HepG2 (cell line): ENCODE measurements at regions not wholly inside any gene's neighbourhood (a gene's known extent, or its start where the extent isn't known, plus 50 kb on each side); places are given as distances from the start of the nearest gene placed in this dataset.

Experiments used
- AHR ChIP-seq: IDR thresholded peaks from 2 replicates; pipeline ENCODE4 v1.6.1; 2018; ENCODE audit warnings: missing genetic modification reagents, missing compliant biosample characterization
- ATF7-NPFF ChIP-seq: sonication (generic); formaldehyde crosslinking; IDR thresholded peaks from 2 replicates; pipeline ENCODE4 v1.8.1; 2023; ENCODE audit warnings: mild to moderate bottlenecking, low read depth, missing genetic modification reagents, moderate library complexity
- EED ChIP-seq: sonication (generic); formaldehyde crosslinking; IDR thresholded peaks from 2 replicates; pipeline ENCODE4 v1.5.0; 2020; ENCODE audit warnings: mild to moderate bottlenecking, missing genetic modification reagents
- FOSL2 ChIP-seq: sonication (generic); formaldehyde crosslinking; IDR thresholded peaks from 2 replicates; pipeline ENCODE4 v1.4.0; 2020; ENCODE audit warnings: missing genetic modification reagents
- HOXA5 ChIP-seq: sonication (generic); formaldehyde crosslinking; IDR thresholded peaks from 2 replicates; pipeline ENCODE4 v1.4.0; 2020; ENCODE audit warnings: missing genetic modification reagents
- MTA1 ChIP-seq: sonication (generic); formaldehyde crosslinking; IDR thresholded peaks from 2 replicates; pipeline ENCODE4 v1.4.0; 2020; ENCODE audit warnings: missing genetic modification reagents, mild to moderate bottlenecking, borderline replicate concordance
- PCBP1 ChIP-seq: fragments of 200-400 bp; formaldehyde crosslinking; IDR thresholded peaks from 2 replicates; pipeline ENCODE4 v1.6.1; 2017; ENCODE audit warnings: mild to moderate bottlenecking, low read depth, low read length, borderline replicate concordance
- PHF20 ChIP-seq: sonication (generic); formaldehyde crosslinking; IDR thresholded peaks from 2 replicates; pipeline ENCODE4 v1.5.0; 2020; ENCODE audit warnings: mild to moderate bottlenecking, missing genetic modification reagents
- SALL1 ChIP-seq: sonication (generic); formaldehyde crosslinking; IDR thresholded peaks from 2 replicates; pipeline ENCODE4 v1.8.0; 2022; ENCODE audit warnings: mild to moderate bottlenecking, missing genetic modification reagents
- SMC3 ChIP-seq: IDR thresholded peaks from 2 replicates; pipeline ENCODE4 v1.6.1; 2011; ENCODE audit warnings: low read length, improper control_type of control experiment
- SYNCRIP ChIP-seq: fragments of 200-400 bp; formaldehyde crosslinking; IDR thresholded peaks from 2 replicates; pipeline ENCODE4 v1.6.1; 2018; ENCODE audit warnings: mild to moderate bottlenecking, low read depth, low read length; ENCODE audit not compliant: insufficient read depth
- ZBTB1 ChIP-seq: sonication (generic); formaldehyde crosslinking; IDR thresholded peaks from 2 replicates; pipeline ENCODE4 v1.4.0; 2020; ENCODE audit warnings: missing genetic modification reagents, borderline replicate concordance
- ZNF121 ChIP-seq: sonication (generic); formaldehyde crosslinking; IDR thresholded peaks from 2 replicates; pipeline ENCODE4 v1.5.0; 2020; ENCODE audit warnings: mild to moderate bottlenecking, missing genetic modification reagents
- ZNF180 ChIP-seq: sonication (generic); formaldehyde crosslinking; IDR thresholded peaks from 2 replicates; pipeline ENCODE4 v1.4.0; 2020; ENCODE audit warnings: low read depth, missing genetic modification reagents, borderline replicate concordance
- ZNF367 ChIP-seq: sonication (generic); formaldehyde crosslinking; IDR thresholded peaks from 2 replicates; pipeline ENCODE4 v1.4.0; 2020; ENCODE audit warnings: missing genetic modification reagents, borderline replicate concordance
- ZNF382 ChIP-seq: sonication (generic); formaldehyde crosslinking; IDR thresholded peaks from 2 replicates; pipeline ENCODE4 v1.5.0; 2020; ENCODE audit warnings: missing genetic modification reagents, mild to moderate bottlenecking, borderline replicate concordance
- ZNF646 ChIP-seq: sonication (generic); formaldehyde crosslinking; IDR thresholded peaks from 2 replicates; pipeline ENCODE4 v1.9.0; 2021; ENCODE audit warnings: mild to moderate bottlenecking, missing genetic modification reagents
- ZNF652 ChIP-seq: IDR thresholded peaks from 2 replicates; pipeline ENCODE4 v1.6.1; 2016; ENCODE audit warnings: low read depth, borderline replicate concordance
- ZNF7 ChIP-seq: IDR thresholded peaks from 2 replicates; pipeline ENCODE4 v1.6.1; 2016; ENCODE audit warnings: missing biosample characterization, missing genetic modification reagents
- TF ChIP-seq, protein P1 (sequence below): sonication (generic); formaldehyde crosslinking; IDR thresholded peaks from 2 replicates; pipeline ENCODE4 v1.5.0; 2020; ENCODE audit warnings: mild to moderate bottlenecking, low read depth, missing genetic modification reagents, borderline replicate concordance
- TF ChIP-seq, protein P2 (sequence below): sonication (generic); formaldehyde crosslinking; IDR thresholded peaks from 2 replicates; pipeline ENCODE4 v1.5.0; 2020; ENCODE audit warnings: mild to moderate bottlenecking, missing genetic modification reagents

- no peak; the same call in 1 of the 2 replicates for TF ChIP-seq ZNF646
- peak; percentile 89 for TF ChIP-seq SALL1 (CRISPR knock-in tag)
- TF ChIP-seq, protein P1, sequence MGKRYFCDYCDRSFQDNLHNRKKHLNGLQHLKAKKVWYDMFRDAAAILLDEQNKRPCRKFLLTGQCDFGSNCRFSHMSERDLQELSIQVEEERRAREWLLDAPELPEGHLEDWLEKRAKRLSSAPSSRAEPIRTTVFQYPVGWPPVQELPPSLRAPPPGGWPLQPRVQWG (CRISPR knock-in tag): no peak
- TF ChIP-seq ZNF382 (CRISPR knock-in tag): no peak
- no peak for TF ChIP-seq EED (CRISPR knock-in tag)
- peak; percentile 27; the same call in 1 of the 2 replicates for TF ChIP-seq ZNF367 (CRISPR knock-in tag)
- 0 out of 2 replicates have a peak, but pooled peaks have one; percentile 47 for TF ChIP-seq HOXA5 (CRISPR knock-in tag)
- TF ChIP-seq SYNCRIP: no peak
- TF ChIP-seq ZNF121 (CRISPR knock-in tag): peak; percentile 51; the same call in 1 of the 2 replicates
- 0 out of 2 replicates have a peak, but pooled peaks have one; percentile 42 for TF ChIP-seq ZBTB1 (CRISPR knock-in tag)
- TF ChIP-seq PCBP1: no peak
- TF ChIP-seq PHF20 (CRISPR knock-in tag): no peak
- TF ChIP-seq ZNF7 (CRISPR knock-in tag): no peak
- peak; percentile 69; the same call in 1 of the 2 replicates for TF ChIP-seq SMC3
- TF ChIP-seq ZNF652 (CRISPR knock-in tag): no peak
- TF ChIP-seq, protein P2, sequence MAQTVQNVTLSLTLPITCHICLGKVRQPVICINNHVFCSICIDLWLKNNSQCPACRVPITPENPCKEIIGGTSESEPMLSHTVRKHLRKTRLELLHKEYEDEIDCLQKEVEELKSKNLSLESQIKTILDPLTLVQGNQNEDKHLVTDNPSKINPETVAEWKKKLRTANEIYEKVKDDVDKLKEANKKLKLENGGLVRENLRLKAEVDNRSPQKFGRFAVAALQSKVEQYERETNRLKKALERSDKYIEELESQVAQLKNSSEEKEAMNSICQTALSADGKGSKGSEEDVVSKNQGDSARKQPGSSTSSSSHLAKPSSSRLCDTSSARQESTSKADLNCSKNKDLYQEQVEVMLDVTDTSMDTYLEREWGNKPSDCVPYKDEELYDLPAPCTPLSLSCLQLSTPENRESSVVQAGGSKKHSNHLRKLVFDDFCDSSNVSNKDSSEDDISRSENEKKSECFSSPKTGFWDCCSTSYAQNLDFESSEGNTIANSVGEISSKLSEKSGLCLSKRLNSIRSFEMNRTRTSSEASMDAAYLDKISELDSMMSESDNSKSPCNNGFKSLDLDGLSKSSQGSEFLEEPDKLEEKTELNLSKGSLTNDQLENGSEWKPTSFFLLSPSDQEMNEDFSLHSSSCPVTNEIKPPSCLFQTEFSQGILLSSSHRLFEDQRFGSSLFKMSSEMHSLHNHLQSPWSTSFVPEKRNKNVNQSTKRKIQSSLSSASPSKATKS (CRISPR knock-in tag): no peak
- no peak for TF ChIP-seq MTA1 (CRISPR knock-in tag)
- TF ChIP-seq ATF7-NPFF (CRISPR knock-in tag): no peak
- TF ChIP-seq ZNF180 (CRISPR knock-in tag): no peak
- peak; percentile 90 for TF ChIP-seq AHR
- peak; percentile 86 for TF ChIP-seq FOSL2
Observed at GRCh38 chr14:73785834-73786635, 65.6 kb upstream of the PTGR2 start (continued).
